ENCODE measurements at regions not wholly inside any gene's neighbourhood (a gene's known extent, or its start where the extent isn't known, plus 50 kb on each side); places are given as distances from the start of the nearest gene placed in this dataset.

- WGBS = 91% methylated on average over 9 of the region's 9 CpGs
- Histone ChIP-seq H3K9me3 (peaks cover 0 to 3% (median 0%) of the 10 kb centered on the region in 4 donors), H3K4me1 (no peaks in the 10 kb centered on the region), H3K27ac (replicated peaks in 1 of 4) (no peak overlapping the region), H3K36me3 (no peaks in the 10 kb centered on the region), H3K27me3 (no peaks in the 10 kb centered on the region), H3K4me3 (no peak overlapping the region)
- no peak for TF ChIP-seq EP300 (IDR thresholded peaks at IDR 0.05)
- no peak for TF ChIP-seq POLR2AphosphoS5 (IDR thresholded peaks at IDR 0.05)
- intact Hi-C loops (cut with DNase I) = no loop called here
- DNase-seq (ENCODE audit: extremely low spot score) = no peak
Observed at GRCh38 chr2:191597186-191597751, 80.7 kb upstream of the NABP1 start.

GRCh38 chr2:191598296-191598695 lies 79.6 kb upstream of the NABP1 start:
- H3K27me3 ChIP-seq = no peaks in the 10 kb centered on the region
- intact Hi-C loops (cut with DNase I) = no loop called here
- DNase-seq (ENCODE audit: extremely low spot score) = no peak

GRCh38 chr2:191601060-191601459 lies 76.9 kb upstream of the NABP1 start:
- H3K4me3 ChIP-seq = no peak overlapping the region
- no peak overlapping the region for H3K27ac ChIP-seq (replicated peaks in 1 of 4)
- 81% methylated on average over 3 of the region's 3 CpGs for WGBS
- no peaks in the 10 kb centered on the region for H3K9me3 ChIP-seq
- no peak for DNase-seq (ENCODE audit: extremely low spot score)
- H3K27me3 ChIP-seq = no peaks in the 10 kb centered on the region
- no peaks in the 10 kb centered on the region for H3K36me3 ChIP-seq
- no peak for TF ChIP-seq POLR2AphosphoS5 (IDR thresholded peaks at IDR 0.05)
- no peak for TF ChIP-seq CTCF (IDR thresholded peaks at IDR 0.05)
- TF ChIP-seq POLR2A (IDR thresholded peaks at IDR 0.05; ENCODE audit: low read depth) = no peak
- no peak for TF ChIP-seq EP300 (IDR thresholded peaks at IDR 0.05)
- no peaks in the 10 kb centered on the region for H3K4me1 ChIP-seq
- intact Hi-C loops (cut with DNase I) = no loop called here

More at GRCh38 chr2:191598296-191598695, 79.6 kb upstream of the NABP1 start:
- H3K4me1 ChIP-seq = no peaks in the 10 kb centered on the region
- no peak overlapping the region for H3K4me3 ChIP-seq
- no peaks in the 10 kb centered on the region for H3K9me3 ChIP-seq
- no peaks in the 10 kb centered on the region for H3K36me3 ChIP-seq
- H3K27ac ChIP-seq (replicated peaks in 1 of 4) = no peak overlapping the region
- no peak for TF ChIP-seq CTCF (IDR thresholded peaks at IDR 0.05)

GRCh38 chr2:191604154-191604553 lies 73.8 kb upstream of the NABP1 start:
- no peak overlapping the region for H3K27ac ChIP-seq (replicated peaks in 1 of 4)
- H3K4me3 ChIP-seq = no peak overlapping the region
- no peak for DNase-seq (ENCODE audit: extremely low spot score)
- TF ChIP-seq POLR2A (IDR thresholded peaks at IDR 0.05; ENCODE audit: low read depth) = no peak
- TF ChIP-seq POLR2AphosphoS5 (IDR thresholded peaks at IDR 0.05) = no peak
- TF ChIP-seq EP300 (IDR thresholded peaks at IDR 0.05) = no peak
- TF ChIP-seq CTCF (IDR thresholded peaks at IDR 0.05) = no peak
- H3K36me3 ChIP-seq = no peaks in the 10 kb centered on the region
- H3K4me1 ChIP-seq = no peaks in the 10 kb centered on the region
- H3K27me3 ChIP-seq = no peaks in the 10 kb centered on the region
- 84% methylated on average over 4 of the region's 4 CpGs for WGBS
- intact Hi-C loops (cut with DNase I) = no loop called here
- no peaks in the 10 kb centered on the region for H3K9me3 ChIP-seq

GRCh38 chr2:191607096-191607495 lies 70.8 kb upstream of the NABP1 start:
- TF ChIP-seq CTCF (IDR thresholded peaks at IDR 0.05) = no peak
- no peak for TF ChIP-seq EP300 (IDR thresholded peaks at IDR 0.05)
- no peak for TF ChIP-seq POLR2A (IDR thresholded peaks at IDR 0.05; ENCODE audit: low read depth)
- TF ChIP-seq POLR2AphosphoS5 (IDR thresholded peaks at IDR 0.05) = no peak
- no peak overlapping the region for H3K4me3 ChIP-seq
- no peak for DNase-seq (ENCODE audit: extremely low spot score)
- no peaks in the 10 kb centered on the region for H3K4me1 ChIP-seq
- no peaks in the 10 kb centered on the region for H3K36me3 ChIP-seq
- H3K9me3 ChIP-seq = no peaks in the 10 kb centered on the region
- intact Hi-C loops (cut with DNase I) = no loop called here
- H3K27me3 ChIP-seq = no peaks in the 10 kb centered on the region
- WGBS = 94% methylated on average over 1 of the region's 1 CpG
- no peak overlapping the region for H3K27ac ChIP-seq (replicated peaks in 1 of 4)
